Heart left ventricle (tissue), 16 donors: ENCODE measurements at regions not wholly inside any gene's neighbourhood (a gene's known extent, or its start where the extent isn't known, plus 50 kb on each side); places are given as distances from the start of the nearest gene placed in this dataset.

ENCODE experiments used
- ATAC-seq, 4 donors: fragments of 200-7000 bp; cut with Tn5 transposase; one replicate each; pipeline ENCODE4 v1.9.1; 2020 to 2022; ENCODE audit warnings: moderate library complexity in 4 of 4, mild to moderate bottlenecking in 3 of 4, moderate number of reproducible peaks in 1 of 4
- DNase-seq, 5 donors: peaks; one replicate each; pipeline ENCODE4 v3.0.0-alpha.2; 2020
- H3K27ac ChIP-seq, 12 donors: fragments of 200-600 bp; sonication (generic) in 4 of 12; one replicate each; pipeline versions ENCODE4 v1.5.0 to v1.8.0; 2016 to 2022; ENCODE audit warnings: mild to moderate bottlenecking in 2 of 12
- H3K27me3 ChIP-seq, 9 donors: fragments of 200-600 bp; sonication (generic) in 2 of 9; one replicate each; pipeline versions ENCODE4 v1.5.1 to v1.8.0; 2016 to 2022; ENCODE audit warnings: mild to moderate bottlenecking in 3 of 9
- H3K36me3 ChIP-seq, 9 donors: fragments of 200-600 bp; sonication (generic) in 2 of 9; one replicate each; pipeline versions ENCODE4 v1.5.0 to v1.8.0; 2018 to 2022; ENCODE audit warnings: mild to moderate bottlenecking in 2 of 9
- H3K4me1 ChIP-seq, 12 donors: fragments of 200-600 bp; sonication (generic) in 4 of 12; one replicate each; pipeline versions ENCODE4 v1.5.0 to v1.8.0; 2016 to 2022; ENCODE audit warnings: mild to moderate bottlenecking in 3 of 12
- H3K4me3 ChIP-seq, 12 donors: fragments of 200-600 bp; sonication (generic) in 4 of 12; one replicate each; pipeline versions ENCODE4 v1.5.0 to v1.8.0; 2017 to 2022; ENCODE audit warnings: mild to moderate bottlenecking in 9 of 12, moderate library complexity in 4 of 12
- H3K9me3 ChIP-seq, 12 donors: fragments of 200-600 bp; sonication (generic) in 4 of 12; one replicate each; pipeline versions ENCODE4 v1.5.0 to v1.8.0; 2016 to 2022; ENCODE audit warnings: mild to moderate bottlenecking in 1 of 12
- POLR2A ChIP-seq, 2 donors: fragments of 450-650 bp; IDR thresholded peaks; one replicate each; pipeline ENCODE4 v1.6.1; 2017; ENCODE audit warnings: antibody characterized with exemption in 2 of 2, mild to moderate bottlenecking in 2 of 2, moderate library complexity in 2 of 2
- WGBS, 4 donors: extraction: QIAGEN DNeasy Blood & Tissue Kit in 2 of 4; methylation state at CpG; one replicate each; pipeline versions ENCODE4 v1.1.5 to v1.1.7; 2013 to 2018; 5-methylcytosine and 5-hydroxymethylcytosine counted together
- intact Hi-C, 10 donors: fragments of 100-400 bp; cut with DNase I; formaldehyde crosslinking; loops; one replicate each; pipeline versions ENCODE4 v1.11.1 to v1.14.2; 2022
- TF ChIP-seq, protein P1 (sequence below), 12 donors: fragments of 200-600 bp; sonication (generic) in 4 of 12; IDR thresholded peaks; one replicate each; pipeline versions ENCODE4 v1.5.0 to v1.8.0; 2018 to 2022; ENCODE audit warnings: antibody characterized with exemption in 12 of 12, mild to moderate bottlenecking in 5 of 12
- donor health status: ischemic (EF 13 %, LVEDD 7.1; RV severe dilation, severe dysfunction).
- donor health status: healthy with polysubstance abuse.
- donor health status: DM: no; HTN: yes; CAD: no.
- donor health status: DM: no; HTN: no; CAD: no.
- donor health status: ischemic (EF 25% LVEDD 6.9; RV normal size, moderate dysfunction).
- donor health status: ischemic (EF 25% LVEDD 5.7; RV mildly dilated, moderate dysfunction).
- donor health status: healthy.
- donor health status: DM: yes; HTN: yes; CAD: no.
- donor health status: ischemic (EF 35%, LVEDD 5.7; RV mildly dilated, moderate dysfunction).
- donor health status: nonischemic (EF 11% LVEDD 7.7; RV severe dilation, severe dysfunction).
- donor health status: DM: yes; HTN: yes; CAD: no.
- donor health status: PGD.
- donor health status: ischemic (EF 29% LVEDD 5.4; RV normal size, mild dysfunction).
- donor health status: nonischemic (EF 23%, LVEDD 6.1; RV moderate dilation, normal function).

DNA sequence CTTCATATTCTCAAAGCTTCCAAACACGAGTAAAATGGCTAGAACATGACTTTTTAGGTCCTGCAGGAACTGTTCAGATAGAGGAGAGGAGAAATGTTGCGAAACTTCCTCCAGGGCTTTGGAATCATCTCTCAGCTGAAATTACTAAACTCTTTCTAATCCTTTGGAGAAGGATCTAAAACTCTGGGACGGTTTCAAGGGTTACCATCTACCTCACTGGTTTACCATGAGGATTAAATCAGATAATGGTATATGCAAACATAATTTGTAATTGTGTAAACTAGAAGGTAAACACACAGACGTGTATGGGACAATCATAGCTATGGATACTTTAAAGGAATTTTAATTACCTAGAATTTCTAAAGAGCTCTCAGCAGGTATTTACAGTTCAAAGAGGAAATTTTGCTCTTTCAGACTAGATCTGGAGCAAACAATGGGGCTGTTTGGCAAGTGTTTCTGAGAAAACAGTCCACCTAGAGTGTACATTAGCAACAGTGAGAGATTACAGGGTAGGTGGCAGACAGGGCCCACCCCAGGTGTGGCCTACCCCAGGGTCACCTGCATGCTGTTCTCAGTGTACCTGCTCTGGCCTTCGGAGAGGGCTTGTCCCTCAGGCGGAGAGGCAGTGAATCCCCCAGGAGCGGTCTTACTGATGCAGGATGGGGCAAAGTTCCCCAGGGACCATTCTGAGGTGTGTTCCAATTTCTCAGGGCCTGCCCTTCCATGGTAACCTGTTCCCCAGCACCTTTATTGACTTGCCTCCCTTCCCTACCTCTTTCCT lies 124.7 kb upstream of the MAX start:
- ATAC-seq (no peak), DNase-seq (no peak)
- intact Hi-C loops: loop anchor here in 6 of 10 donors (5.0 to 10.0 kb wide), 5 partner anchors 55 to 598 kb away; partner anchors contain the start of gene FUT8 (in 3 of the 6)
- H3K27ac ChIP-seq: no peak overlapping the region
- H3K4me3 ChIP-seq: no peak overlapping the region
- H3K4me1 ChIP-seq: peaks cover 0 to 56% (median 13%) of the 10 kb centered on the region in 12 donors
- no peaks in the 10 kb centered on the region for H3K27me3 ChIP-seq
- 81 to 90% (median 89%) methylated on average over 7 of the region's 7 CpGs for WGBS, 4 donors
- no peak for TF ChIP-seq POLR2A (IDR thresholded peaks at IDR 0.05)
- TF ChIP-seq, protein P1, sequence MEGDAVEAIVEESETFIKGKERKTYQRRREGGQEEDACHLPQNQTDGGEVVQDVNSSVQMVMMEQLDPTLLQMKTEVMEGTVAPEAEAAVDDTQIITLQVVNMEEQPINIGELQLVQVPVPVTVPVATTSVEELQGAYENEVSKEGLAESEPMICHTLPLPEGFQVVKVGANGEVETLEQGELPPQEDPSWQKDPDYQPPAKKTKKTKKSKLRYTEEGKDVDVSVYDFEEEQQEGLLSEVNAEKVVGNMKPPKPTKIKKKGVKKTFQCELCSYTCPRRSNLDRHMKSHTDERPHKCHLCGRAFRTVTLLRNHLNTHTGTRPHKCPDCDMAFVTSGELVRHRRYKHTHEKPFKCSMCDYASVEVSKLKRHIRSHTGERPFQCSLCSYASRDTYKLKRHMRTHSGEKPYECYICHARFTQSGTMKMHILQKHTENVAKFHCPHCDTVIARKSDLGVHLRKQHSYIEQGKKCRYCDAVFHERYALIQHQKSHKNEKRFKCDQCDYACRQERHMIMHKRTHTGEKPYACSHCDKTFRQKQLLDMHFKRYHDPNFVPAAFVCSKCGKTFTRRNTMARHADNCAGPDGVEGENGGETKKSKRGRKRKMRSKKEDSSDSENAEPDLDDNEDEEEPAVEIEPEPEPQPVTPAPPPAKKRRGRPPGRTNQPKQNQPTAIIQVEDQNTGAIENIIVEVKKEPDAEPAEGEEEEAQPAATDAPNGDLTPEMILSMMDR (IDR thresholded peaks at IDR 0.05): no peak
- no peaks in the 10 kb centered on the region for H3K9me3 ChIP-seq
- no peaks in the 10 kb centered on the region for H3K36me3 ChIP-seq

- 83 to 90% (median 87%) methylated on average over 2 of the region's 2 CpGs for WGBS, 4 donors
- no peaks in the 10 kb centered on the region for H3K36me3 ChIP-seq
- intact Hi-C loops: loop anchor here in 6 of 10 donors (5.0 to 10.0 kb wide), 5 partner anchors 54 to 596 kb away; partner anchors contain the start of gene FUT8 (in 3 of the 6)
- TF ChIP-seq POLR2A (IDR thresholded peaks at IDR 0.05): no peak
- TF ChIP-seq, protein P1 (IDR thresholded peaks at IDR 0.05): no peak
- H3K9me3 ChIP-seq: no peaks in the 10 kb centered on the region
- no peak for DNase-seq
- peaks cover 0 to 49% (median 13%) of the 10 kb centered on the region in 12 donors for H3K4me1 ChIP-seq
- no peaks in the 10 kb centered on the region for H3K27me3 ChIP-seq
- no peak for ATAC-seq
- peak overlapping the region in 6 of 12 donors; percentile 75 to 97 (median 88) for H3K27ac ChIP-seq
- no peak overlapping the region for H3K4me3 ChIP-seq
Observed at GRCh38 chr14:65228436-65228835, 126.1 kb upstream of the MAX start.

GRCh38 chr14:65228956-65229747 lies 126.8 kb upstream of the MAX start:
- 78 to 82% (median 81%) methylated on average over 8 of the region's 8 CpGs for WGBS, 4 donors
- Histone ChIP-seq H3K36me3 (no peaks in the 10 kb centered on the region), H3K27me3 (no peaks in the 10 kb centered on the region), H3K9me3 (no peaks in the 10 kb centered on the region), H3K4me1 (peaks cover 0 to 49% (median 13%) of the 10 kb centered on the region in 12 donors), H3K27ac (peak overlapping the region; percentile 75 to 97 (median 88)), H3K4me3 (peak overlapping the region in 11 of 12 donors; percentile 12 to 60 (median 44))
- ATAC-seq: peak in 1 of 4 donors; percentile 8
- no peak for DNase-seq
- intact Hi-C loops: loop anchor here in 6 of 10 donors (5.0 to 10.0 kb wide), 5 partner anchors 53 to 596 kb away; partner anchors contain the start of gene FUT8 (in 3 of the 6)
- no peak for TF ChIP-seq POLR2A (IDR thresholded peaks at IDR 0.05)
- TF ChIP-seq, protein P1 (IDR thresholded peaks at IDR 0.05): no peak
